ENCODE measurements at regions not wholly inside any gene's neighbourhood (a gene's known extent, or its start where the extent isn't known, plus 50 kb on each side); places are given as distances from the start of the nearest gene placed in this dataset.
"Not testable (repeated sequence)": the region's sequence is repeated elsewhere in the genome, so short reads cannot be mapped to it uniquely, and the experiment has no call there.

DNA sequence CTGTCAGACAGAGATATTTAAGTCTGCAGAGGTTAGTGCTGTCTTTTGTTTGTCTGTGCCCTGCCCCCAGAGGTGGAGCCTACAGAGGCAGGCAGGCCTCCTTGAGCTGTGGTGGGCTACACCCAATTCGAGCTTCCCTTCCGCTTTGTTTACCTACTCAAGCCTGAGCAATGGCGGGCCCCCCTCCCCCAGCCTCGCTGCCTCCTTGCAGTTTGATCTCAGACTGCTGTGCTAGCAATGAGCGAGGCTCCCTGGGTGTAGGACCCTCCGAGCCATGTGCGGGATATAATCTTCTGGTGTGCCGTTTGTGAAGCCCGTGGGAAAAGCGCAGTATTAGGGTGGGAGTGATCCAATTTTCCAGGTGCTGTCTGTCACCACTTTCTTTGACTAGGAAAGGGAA lies 366.3 kb upstream of the MAGEB18 start:
- not testable (repeated sequence) for TF ChIP-seq POLR2AphosphoS5, POLR2A (IDR thresholded peaks at IDR 0.05; ENCODE audit: low read depth, low read length)
